Motor neuron (in vitro differentiated cells): ENCODE measurements at regions not wholly inside any gene's neighbourhood (a gene's known extent, or its start where the extent isn't known, plus 50 kb on each side); places are given as distances from the start of the nearest gene placed in this dataset.

Experiments
- ATAC-seq, 8 experiments: fragments of 200-7000 bp; cut with Tn5 transposase; replicated peaks in 6 of 8; 2 replicates each; pipeline ENCODE4 v1.8.0; 2021; ENCODE audit warnings: mild to moderate bottlenecking in 8 of 8, moderate library complexity in 8 of 8
- H3K27ac ChIP-seq, 2 donors: fragments of 250-450 bp; sonication (Bioruptor Pico); 2 replicates each; pipeline ENCODE4 v1.9.0; 2021; ENCODE audit warnings: antibody characterized with exemption in 2 of 2, mild to moderate bottlenecking in 2 of 2, moderate library complexity in 1 of 2
- H3K4me1 ChIP-seq, 2 donors: fragments of 250-450 bp; sonication (Bioruptor Pico); replicated peaks in 1 of 2; 2 replicates each; pipeline ENCODE4 v1.6.1; 2021; ENCODE audit warnings: antibody characterized with exemption in 2 of 2, mild to moderate bottlenecking in 2 of 2, moderate library complexity in 1 of 2
- H3K4me3 ChIP-seq, 5 donors: fragments of 250-450 bp; sonication (Bioruptor Pico); 2 replicates each; pipeline ENCODE4 v1.9.0; 2021; ENCODE audit warnings: antibody characterized with exemption in 5 of 5, mild to moderate bottlenecking in 5 of 5, moderate library complexity in 4 of 5
- WGBS, 10 experiments: fragments of 450-650 bp; shearing (Covaris generic); methylation state at CpG; one replicate each; pipeline ENCODE4 v1.0.0; 2022; 5-methylcytosine and 5-hydroxymethylcytosine counted together
- in situ Hi-C, 9 experiments: fragments of 400-800 bp; cut with MboI; loops; one replicate each; pipeline ENCODE4 v1.15.0; 2021; ENCODE audit warnings: low sequenced_read_pairs in 9 of 9, low pct_unique_long_range_greater_than_20kb in 2 of 9; ENCODE audit not compliant: unreplicated experiment in 9 of 9

DNA sequence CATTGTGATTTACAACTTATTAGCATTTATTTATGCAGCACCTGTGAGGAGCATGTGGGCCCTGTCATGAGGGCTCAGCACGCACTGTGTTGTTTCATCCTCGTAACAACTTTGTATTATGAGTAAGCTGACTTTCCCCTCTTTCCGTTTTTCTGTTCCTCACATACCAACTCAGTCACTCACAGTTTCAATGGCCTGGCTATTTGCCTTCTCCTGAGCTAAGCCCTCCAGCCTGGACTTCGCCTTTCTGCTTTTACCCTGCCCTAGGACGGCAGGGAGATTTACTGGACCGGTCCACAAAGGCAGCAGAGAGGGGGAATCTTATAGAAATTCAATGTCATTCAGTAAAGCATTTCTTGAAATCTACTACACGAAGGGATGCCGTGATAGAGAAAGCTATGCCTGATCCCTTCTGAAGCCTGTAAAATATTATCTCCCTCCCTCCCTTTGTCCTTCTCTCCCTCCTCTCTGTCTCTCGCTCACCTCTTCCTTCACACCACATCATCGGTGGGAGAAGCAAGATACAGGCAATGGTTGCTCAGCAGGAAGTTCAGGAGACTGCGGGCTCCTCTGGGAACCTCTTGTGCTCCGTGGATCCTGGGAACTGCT, 219.2 kb upstream of the TBX3 start:
- H3K27ac ChIP-seq, result no peak overlapping the region
- H3K4me3 ChIP-seq, result no peak overlapping the region
- H3K4me1 ChIP-seq, result peaks cover 0 to 6% of the 10 kb centered on the region in 2 donors
- in situ Hi-C loops, result no loop called here
- 7 to 81% (median 59%) methylated on average over 3 to 12 of the region's 12 CpGs for WGBS, 10 experiments
- peak in 3 of 8 experiments; percentile 13 to 82 (median 21) for ATAC-seq

DNA sequence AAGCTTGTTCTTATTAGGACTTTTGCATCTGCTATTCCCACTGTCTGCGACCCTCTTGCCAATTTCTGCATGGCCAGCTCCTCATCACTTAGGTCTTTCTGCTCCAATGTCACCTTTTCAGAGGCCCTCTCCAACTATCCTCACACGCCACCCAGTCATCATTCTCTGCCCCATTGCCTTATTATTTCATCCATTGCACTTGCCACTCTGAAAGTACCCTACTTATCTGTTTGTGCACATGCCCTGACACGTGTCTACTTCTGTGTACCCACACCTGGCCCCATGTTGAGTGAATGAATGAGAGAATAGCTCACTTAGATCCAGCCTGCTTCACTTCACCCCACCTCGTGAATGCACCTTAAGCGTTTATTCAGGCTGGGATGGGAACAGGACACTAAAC, 218.7 kb upstream of the TBX3 start:
- ATAC-seq, result no peak
- WGBS, 10 experiments, result 19 to 100% (median 61%) methylated on average over 1 to 5 of the region's 5 CpGs
- in situ Hi-C loops, result no loop called here
- Histone ChIP-seq H3K4me1 (peaks cover 0 to 6% of the 10 kb centered on the region in 2 donors), H3K4me3 (no peak overlapping the region), H3K27ac (no peak overlapping the region)

DNA sequence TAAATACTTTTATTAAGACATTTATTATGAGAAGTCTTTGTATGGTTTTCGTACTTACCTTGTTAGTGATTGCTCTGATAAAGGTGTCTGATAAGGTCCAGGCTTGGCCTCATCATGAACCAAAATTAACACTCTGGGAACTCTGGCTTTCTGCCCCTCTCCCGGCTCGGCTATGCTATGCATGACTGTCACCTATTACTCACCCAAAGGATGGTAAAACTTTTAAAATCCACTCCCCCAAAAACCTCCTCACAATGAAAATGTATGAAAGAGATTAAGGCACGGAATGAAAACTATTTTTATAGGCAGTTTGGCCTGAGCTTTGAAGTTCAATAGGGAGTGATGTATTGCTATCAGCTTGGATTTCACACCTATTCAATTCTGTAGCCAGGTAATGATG, 217.3 kb upstream of the TBX3 start:
- WGBS, 10 experiments, result 33 to 85% (median 74%) methylated on average over 1 to 4 of the region's 4 CpGs; no CpG with 5 or more reads in 1 of the 10 experiments
- ATAC-seq, result no peak
- Histone ChIP-seq H3K4me1 (peaks cover 0 to 6% of the 10 kb centered on the region in 2 donors), H3K27ac (no peak overlapping the region), H3K4me3 (no peak overlapping the region)
- in situ Hi-C loops, result no loop called here

DNA sequence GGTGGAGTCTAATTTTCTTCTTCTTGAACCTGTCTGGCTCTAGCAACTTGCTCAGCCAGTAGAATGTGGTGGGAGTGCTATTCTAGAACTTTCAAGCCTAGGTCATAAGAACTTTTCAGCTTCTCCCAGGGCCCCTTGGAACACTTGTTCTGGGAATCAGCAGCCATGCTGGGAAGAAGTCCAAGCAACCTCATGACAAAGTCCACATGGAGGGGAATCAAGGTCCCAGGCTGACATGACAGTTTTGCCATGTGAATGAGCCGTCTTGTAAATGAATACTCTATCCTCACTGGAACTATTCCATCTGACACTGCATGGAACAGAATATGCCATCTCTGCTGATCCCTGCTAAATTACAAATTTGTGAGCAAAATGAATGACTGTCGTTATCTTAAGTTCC, 214.2 kb upstream of the TBX3 start:
- H3K27ac ChIP-seq, result no peak overlapping the region
- WGBS, 10 experiments, result 0 to 100% (median 59%) methylated on average over 1 to 2 of the region's 2 CpGs; no CpG with 5 or more reads in 3 of the 10 experiments
- peaks cover 0 to 6% of the 10 kb centered on the region in 2 donors for H3K4me1 ChIP-seq
- ATAC-seq, result no peak
- in situ Hi-C loops, result no loop called here
- H3K4me3 ChIP-seq, result no peak overlapping the region

DNA sequence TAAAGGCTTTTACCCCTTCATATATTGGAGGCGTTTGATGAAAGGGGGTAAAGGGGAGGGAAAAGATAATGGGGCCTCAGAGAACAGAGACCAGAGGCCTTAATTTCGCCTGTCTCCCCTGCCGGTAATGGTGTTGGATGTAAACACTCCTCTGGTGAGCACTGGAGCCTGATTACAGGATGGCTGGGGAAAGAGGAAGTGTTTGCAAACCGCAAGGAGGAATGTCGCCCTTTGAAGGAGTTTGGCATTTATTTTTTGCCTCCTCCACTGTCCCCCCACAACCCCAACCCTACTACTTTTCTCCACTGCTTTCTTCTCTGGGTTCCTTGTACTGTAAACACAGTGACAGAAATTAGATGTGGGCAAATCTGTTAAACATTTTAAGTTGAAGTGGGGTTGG, 211.9 kb upstream of the TBX3 start:
- WGBS, 10 experiments, result 33 to 100% (median 80%) methylated on average over 1 to 5 of the region's 5 CpGs; no CpG with 5 or more reads in 3 of the 10 experiments
- Histone ChIP-seq H3K4me1 (no peaks in the 10 kb centered on the region), H3K4me3 (no peak overlapping the region), H3K27ac (no peak overlapping the region)
- no peak for ATAC-seq
- in situ Hi-C loops, result no loop called here

DNA sequence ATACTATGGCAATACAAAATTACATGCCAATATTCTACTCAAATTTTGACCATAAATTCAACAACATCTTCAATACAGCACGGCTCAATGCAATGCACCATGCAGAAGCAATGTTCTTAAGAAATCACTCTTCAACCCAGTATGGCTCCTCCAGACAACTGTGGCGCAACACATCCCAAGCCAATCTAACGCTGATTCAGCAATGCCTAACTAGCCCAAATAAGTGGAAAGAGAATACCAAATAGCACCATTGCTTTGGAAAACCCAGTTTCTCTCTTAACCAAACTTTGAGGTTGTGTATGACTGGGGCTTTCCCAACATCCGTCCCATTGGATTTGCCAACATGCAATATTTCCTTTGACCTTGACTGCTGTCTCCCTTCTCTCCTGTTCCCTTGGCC, 211.1 kb upstream of the TBX3 start:
- Histone ChIP-seq H3K4me1 (no peaks in the 10 kb centered on the region), H3K4me3 (no peak overlapping the region), H3K27ac (no peak overlapping the region)
- ATAC-seq, result no peak
- in situ Hi-C loops, result no loop called here
- 55 to 100% (median 89%) methylated on average over 1 to 4 of the region's 4 CpGs; no CpG with 5 or more reads in 3 of the 10 experiments for WGBS, 10 experiments

DNA sequence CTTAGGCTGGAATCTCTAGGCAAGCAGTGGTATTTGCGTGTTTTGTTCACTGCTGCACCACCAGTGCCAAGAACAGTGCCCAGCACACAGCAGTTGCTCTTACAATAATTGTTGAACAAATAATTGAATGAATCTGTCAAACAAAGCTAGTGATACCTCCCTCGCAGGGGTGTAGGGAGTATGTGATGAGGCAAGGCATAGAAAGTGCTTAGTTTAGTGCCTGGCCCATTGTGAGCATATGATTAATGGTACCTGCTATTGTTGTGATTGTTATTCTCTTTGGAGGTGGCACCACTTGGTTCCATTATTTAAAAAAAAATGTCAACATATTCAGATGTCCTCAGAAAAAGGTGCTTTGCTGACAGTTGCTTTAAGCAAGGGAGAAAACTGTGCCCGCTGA, 210.1 kb upstream of the TBX3 start:
- ATAC-seq, result no peak
- Histone ChIP-seq H3K27ac (no peak overlapping the region), H3K4me3 (no peak overlapping the region), H3K4me1 (no peaks in the 10 kb centered on the region)
- in situ Hi-C loops, result no loop called here
- WGBS, 10 experiments, result 50 to 93% (median 62%) methylated on average over 1 to 3 of the region's 3 CpGs; no CpG with 5 or more reads in 2 of the 10 experiments

DNA sequence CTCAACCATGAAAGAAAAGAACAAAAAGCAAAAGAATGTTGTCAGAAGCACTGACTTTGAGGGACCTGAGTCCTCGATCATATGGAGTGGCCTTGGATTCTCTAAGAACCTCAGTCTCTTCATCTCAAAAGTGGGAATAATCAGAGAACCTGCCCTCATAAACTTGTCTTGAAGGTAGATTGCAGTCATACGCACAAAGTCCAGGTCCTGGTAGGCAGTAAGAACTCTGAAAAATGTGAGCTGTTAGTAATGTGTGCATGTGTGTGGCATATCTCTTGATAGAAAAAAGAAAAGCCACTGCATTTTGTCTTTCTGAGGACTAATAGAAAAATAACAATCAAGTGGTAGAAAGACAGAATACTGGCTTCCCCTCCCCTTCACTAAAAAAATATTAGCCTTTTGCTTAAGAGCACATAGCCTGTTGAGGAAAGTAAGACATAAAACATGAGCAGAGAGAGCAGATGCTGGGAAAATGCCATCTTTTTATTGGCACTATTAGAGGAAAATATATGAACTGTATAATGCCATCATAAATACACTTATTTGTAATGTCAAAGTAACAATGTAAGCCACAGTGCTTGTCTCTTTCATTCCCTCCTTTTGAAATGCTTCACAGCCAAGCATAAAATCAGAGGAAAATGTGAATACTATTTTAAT, 205.1 kb upstream of the TBX3 start:
- WGBS, 10 experiments, result 20 to 100% (median 100%) methylated on average over 1 to 2 of the region's 2 CpGs; no CpG with 5 or more reads in 1 of the 10 experiments
- ATAC-seq, result no peak
- H3K27ac ChIP-seq, result no peak overlapping the region
- in situ Hi-C loops, result no loop called here
- H3K4me3 ChIP-seq, result no peak overlapping the region
- H3K4me1 ChIP-seq, result no peaks in the 10 kb centered on the region

DNA sequence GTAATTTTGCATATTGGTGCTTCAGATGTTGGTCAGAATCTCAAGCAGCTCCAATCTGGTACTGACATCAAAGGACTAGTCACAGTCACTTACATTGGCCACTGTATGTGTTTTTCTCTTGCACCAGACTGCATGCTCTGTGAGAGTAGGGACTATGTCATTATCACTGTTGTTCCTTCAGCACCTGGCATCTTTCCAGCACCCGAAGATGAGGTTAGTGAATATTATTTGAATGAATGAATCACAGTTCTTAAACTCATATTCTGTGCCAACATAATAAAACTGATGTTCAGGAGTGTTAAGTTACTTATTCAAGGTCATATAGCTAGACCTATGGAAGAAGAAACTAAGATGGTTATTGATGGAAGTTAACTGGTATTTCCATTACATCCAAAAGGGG, 204.5 kb upstream of the TBX3 start:
- H3K4me3 ChIP-seq, result no peak overlapping the region
- H3K27ac ChIP-seq, result no peak overlapping the region
- in situ Hi-C loops, result no loop called here
- WGBS, 10 experiments, result 0 to 100% (median 63%) methylated on average over 1 of the region's 1 CpG; no CpG with 5 or more reads in 2 of the 10 experiments
- ATAC-seq, result no peak
- no peaks in the 10 kb centered on the region for H3K4me1 ChIP-seq

DNA sequence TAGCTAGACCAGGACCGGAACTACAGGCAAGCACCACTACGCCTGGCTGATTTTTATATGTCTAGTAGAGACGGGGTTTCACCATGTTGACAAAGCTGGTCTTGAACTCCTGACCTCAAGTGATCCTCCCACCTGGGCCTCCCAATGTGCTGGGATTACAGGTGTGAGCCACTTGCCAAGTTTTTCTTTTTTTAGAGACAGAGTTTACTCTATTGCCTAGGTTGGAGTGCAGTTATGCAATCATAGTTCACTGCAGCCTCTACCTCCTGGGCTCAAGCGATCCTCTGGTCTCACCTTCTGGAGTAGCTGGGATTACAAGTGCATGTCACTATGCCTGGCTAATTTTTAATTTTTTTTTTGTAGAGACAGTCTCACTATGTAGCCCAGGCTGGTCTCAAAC, 201.5 kb upstream of the TBX3 start:
- in situ Hi-C loops, result no loop called here
- no peak for ATAC-seq
- H3K4me1 ChIP-seq, result no peaks in the 10 kb centered on the region
- 80 to 95% (median 87%) methylated on average over 1 to 4 of the region's 4 CpGs; no CpG with 5 or more reads in 3 of the 10 experiments for WGBS, 10 experiments
- H3K4me3 ChIP-seq, result no peak overlapping the region
- H3K27ac ChIP-seq, result no peak overlapping the region

DNA sequence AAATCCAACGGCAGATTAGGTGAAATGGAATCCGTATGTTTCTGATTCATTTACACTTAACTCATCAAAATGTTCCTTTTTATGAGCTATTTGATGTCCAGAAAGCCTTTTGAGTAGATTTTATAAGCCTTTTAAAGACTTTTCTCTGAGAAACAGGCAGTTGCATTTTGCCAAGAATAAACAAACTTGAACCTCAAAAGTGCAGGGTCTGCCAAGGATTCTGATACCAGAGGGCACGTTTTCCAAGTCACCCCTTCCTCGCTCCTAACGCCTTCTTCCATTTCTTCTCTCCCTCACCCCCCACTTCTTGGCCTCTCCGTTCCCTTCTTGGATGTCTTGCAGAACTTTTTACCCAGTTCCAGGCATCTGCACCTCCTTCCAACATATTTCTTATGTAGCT, 200.6 kb upstream of the TBX3 start:
- Histone ChIP-seq H3K4me1 (no peaks in the 10 kb centered on the region), H3K27ac (no peak overlapping the region), H3K4me3 (no peak overlapping the region)
- in situ Hi-C loops, result no loop called here
- 17 to 93% (median 66%) methylated on average over 1 to 6 of the region's 6 CpGs; no CpG with 5 or more reads in 1 of the 10 experiments for WGBS, 10 experiments
- no peak for ATAC-seq

DNA sequence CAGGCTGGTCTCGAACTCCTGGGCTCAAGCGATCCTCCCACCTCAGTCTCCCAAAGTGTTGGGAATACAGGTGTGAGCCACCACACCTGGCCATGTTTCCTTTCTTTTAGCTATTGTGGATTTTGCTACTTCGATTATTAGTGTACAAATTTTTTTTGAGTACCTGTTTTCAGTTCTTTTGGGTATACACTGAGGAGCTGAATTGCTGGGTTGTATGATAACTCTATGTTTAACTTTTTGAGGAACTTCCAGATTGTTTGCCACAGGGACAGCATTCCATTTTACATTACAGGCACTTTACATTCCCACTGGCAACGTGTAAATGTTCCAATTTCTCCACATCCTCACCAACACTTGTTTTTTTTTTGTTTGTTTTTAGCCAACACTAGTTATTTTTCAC, 198.1 kb upstream of the TBX3 start:
- in situ Hi-C loops, result no loop called here
- WGBS, 10 experiments, result 8 to 100% (median 66%) methylated on average over 1 to 4 of the region's 4 CpGs
- ATAC-seq, result no peak

DNA sequence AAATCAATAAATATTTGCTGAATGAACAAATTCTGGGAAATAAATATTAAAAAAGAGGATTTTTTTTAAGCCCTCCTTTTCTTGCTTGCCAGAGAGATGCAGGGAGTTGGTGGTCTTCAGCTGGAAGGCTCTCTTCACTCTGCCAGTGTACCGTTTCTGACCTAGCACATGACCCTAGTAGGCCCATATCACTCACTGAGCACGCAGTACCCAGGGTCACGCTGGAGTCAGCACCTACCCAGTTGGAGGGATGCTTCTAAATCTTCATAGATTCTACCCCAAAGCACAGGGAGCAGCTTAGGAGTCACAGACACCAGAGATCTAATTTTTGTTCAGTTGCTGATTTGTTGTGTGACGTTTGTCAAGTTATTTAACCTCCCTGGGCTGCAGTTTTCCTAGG, 195.4 kb upstream of the TBX3 start:
- 40 to 100% (median 82%) methylated on average over 1 to 3 of the region's 4 CpGs; no CpG with 5 or more reads in 2 of the 10 experiments for WGBS, 10 experiments
- no peaks in the 10 kb centered on the region for H3K4me1 ChIP-seq
- no peak for ATAC-seq
- no peak overlapping the region for H3K27ac ChIP-seq
- in situ Hi-C loops, result no loop called here
- no peak overlapping the region for H3K4me3 ChIP-seq

More for the DNA sequence above, 198.1 kb upstream of the TBX3 start:
- Histone ChIP-seq H3K4me3 (no peak overlapping the region), H3K4me1 (no peaks in the 10 kb centered on the region), H3K27ac (no peak overlapping the region)

DNA sequence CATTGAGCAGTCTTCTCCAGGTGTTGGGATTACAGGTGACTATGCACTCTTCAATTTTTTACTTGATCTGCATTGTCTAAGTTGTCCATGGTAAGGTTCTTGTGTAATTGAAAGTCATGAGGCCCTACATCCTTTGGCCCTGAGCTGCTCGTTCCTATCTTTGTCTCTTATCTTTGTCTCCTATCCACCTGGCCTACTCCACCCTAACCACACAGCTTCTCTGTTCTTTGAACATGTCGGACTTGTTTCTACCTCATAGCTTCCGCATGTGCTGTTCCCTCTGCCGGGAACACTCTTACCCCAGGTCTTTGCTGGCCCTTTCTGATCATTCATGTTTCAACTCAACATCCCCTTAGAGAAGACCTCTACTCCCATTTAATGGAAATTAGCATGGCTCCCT, 194.8 kb upstream of the TBX3 start:
- in situ Hi-C loops, result no loop called here
- no peak overlapping the region for H3K27ac ChIP-seq
- H3K4me1 ChIP-seq, result no peaks in the 10 kb centered on the region

More for the DNA sequence above, 194.8 kb upstream of the TBX3 start:
- ATAC-seq, result no peak
- 44 to 90% (median 85%) methylated on average over 1 to 4 of the region's 4 CpGs; no CpG with 5 or more reads in 1 of the 10 experiments for WGBS, 10 experiments
- H3K4me3 ChIP-seq, result no peak overlapping the region
